Stimulated activated naive CD8-positive, alpha-beta T cell treated with anti-CD3 and anti-CD28 coated beads, Interleukin-15, Interleukin-2, amounts not matched to agents 100 U/mL and 50 U/mL, for 24 hours (primary cell): ENCODE measurements at regions not wholly inside any gene's neighbourhood (a gene's known extent, or its start where the extent isn't known, plus 50 kb on each side); places are given as distances from the start of the nearest gene placed in this dataset.
"Not testable (repeated sequence)": the region's sequence is repeated elsewhere in the genome, so short reads cannot be mapped to it uniquely, and the experiment has no call there.

Source experiments
- ATAC-seq: fragments of 150-1000 bp; cut with Tn5 transposase; one replicate; pipeline ENCODE4 v1.10.0; 2021
- DNase-seq: peaks from one replicate; pipeline ENCODE4 v3.0.0; 2021

DNA sequence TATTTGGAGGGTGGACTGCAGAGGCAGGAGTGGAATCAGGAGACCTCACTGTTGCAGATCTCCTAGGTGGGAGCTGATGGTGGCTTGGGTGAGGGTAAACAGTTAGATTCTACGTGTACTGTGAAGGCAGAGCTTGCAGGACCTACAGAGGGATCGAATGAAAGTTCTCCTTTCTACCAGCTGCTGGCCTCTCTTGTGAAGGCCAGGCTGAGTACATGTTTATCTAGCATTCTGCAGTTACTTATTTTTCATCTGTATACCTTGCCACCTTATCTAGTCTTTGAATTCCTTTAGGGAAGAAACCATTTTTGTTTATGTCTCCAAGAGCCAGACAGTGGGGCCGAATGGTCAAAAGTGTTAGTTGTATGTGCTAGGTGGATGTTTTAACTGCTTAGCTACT is 57.6 kb downstream of the PTTG1 start:
- ATAC-seq (no peak), DNase-seq (no peak)

DNA sequence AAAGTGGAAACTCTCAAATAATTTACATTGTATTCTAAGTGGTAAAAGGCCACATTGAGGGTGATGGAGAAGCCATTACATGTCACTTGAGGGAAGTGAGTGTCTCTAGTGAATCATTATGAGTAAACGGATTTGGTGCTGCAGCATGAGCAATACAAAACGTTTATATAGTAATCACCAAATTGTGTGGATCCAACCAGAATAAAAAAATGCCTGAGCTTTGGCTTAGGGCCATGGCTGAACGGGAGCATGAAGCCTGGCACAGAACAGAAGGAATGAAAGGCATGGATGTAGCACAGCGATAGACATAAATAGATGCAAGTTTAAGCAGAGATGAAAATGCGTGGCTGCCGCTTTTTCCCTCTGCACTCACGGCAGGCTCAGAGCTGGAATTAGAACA is 58.3 kb downstream of the PTTG1 start:
- DNase-seq, result no peak
- no peak for ATAC-seq

DNA sequence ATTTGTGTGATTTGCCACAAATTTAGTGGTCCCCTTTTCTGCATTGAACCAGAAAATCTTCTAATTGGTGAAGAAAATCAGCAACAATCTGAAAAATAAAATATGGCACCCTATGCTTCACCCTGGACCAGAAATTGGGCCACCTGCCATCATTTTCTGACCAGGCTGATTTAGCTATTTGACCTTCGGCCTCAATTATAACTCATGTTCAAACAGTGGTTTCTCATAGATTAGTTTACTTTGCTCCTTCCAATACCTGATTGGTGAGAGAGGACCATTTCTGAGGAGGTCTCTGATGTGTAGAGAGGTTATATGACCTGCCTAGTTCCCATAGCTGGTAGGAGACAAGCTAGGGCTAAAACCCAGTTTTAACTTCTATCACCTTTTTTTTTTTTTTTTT is 59.0 kb downstream of the PTTG1 start:
- DNase-seq (no peak), ATAC-seq (no peak)

DNA sequence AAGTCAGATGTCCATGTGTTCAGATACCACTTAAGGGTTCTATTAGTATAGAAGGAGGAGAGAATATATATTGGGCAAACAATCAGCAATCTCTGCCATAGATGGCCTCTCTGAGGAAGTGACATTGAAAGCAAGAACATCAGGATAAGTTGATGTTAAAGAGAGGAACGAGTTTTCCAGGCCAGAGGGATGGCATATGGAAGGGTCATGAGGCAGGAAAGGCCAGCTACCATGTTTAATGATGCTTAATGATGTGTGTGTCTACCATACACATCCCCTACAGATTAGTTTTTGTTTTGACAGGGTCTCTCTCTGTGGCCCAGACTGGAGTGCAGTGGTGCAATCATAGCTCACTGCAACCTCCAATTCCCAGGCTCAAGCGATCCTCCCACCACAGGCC is 63.0 kb downstream of the PTTG1 start:
- no peak for DNase-seq
- no peak for ATAC-seq

DNA sequence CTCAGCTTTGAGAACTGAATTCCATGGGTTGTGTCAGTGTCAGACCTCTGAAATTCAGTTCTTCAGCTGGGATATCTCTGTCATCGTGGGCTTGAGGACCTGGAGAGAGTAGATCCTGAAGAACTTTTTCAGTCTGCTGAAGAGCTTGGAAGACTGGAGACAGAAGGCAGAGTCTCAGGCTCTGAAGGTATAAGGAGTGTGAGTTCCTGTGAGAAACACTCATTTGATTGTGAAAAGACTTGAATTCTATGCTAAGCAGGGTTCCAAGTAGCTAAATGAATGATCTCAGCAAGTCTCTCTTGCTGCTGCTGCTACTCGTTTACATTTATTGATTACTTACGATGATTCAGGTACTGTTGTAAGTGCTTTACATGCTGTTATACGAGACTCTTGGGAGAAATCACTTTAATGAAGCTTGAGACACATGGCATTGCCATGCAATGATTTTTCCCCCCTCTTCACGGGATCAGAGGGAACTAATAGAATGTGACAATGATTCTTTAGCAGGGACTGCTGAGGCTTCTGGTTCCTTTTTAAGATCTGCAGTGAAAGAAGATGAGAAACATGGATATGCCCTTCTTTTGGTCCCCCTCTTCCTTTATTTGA is 63.8 kb downstream of the PTTG1 start:
- no peak for DNase-seq
- no peak for ATAC-seq

DNA sequence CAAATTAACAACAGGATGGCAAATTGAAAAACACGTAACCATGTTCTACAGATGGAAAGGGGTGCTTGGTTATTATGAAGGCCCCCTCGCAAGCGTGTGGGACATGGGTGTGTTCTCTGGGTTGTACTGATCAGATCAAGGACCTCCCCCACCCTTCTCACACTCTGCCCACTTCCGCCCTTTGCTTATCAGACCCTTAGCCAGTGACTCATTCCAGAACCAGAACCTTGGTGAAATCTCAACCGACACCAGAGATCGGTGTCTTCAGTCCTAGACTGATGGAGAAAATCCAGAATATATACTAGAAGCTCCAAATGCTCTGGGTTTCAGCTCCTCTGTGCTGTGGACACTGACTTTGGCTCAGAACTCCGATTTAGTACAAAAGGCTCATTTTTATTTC is 64.9 kb downstream of the PTTG1 start:
- ATAC-seq (peak; percentile 83), DNase-seq (no peak)

DNA sequence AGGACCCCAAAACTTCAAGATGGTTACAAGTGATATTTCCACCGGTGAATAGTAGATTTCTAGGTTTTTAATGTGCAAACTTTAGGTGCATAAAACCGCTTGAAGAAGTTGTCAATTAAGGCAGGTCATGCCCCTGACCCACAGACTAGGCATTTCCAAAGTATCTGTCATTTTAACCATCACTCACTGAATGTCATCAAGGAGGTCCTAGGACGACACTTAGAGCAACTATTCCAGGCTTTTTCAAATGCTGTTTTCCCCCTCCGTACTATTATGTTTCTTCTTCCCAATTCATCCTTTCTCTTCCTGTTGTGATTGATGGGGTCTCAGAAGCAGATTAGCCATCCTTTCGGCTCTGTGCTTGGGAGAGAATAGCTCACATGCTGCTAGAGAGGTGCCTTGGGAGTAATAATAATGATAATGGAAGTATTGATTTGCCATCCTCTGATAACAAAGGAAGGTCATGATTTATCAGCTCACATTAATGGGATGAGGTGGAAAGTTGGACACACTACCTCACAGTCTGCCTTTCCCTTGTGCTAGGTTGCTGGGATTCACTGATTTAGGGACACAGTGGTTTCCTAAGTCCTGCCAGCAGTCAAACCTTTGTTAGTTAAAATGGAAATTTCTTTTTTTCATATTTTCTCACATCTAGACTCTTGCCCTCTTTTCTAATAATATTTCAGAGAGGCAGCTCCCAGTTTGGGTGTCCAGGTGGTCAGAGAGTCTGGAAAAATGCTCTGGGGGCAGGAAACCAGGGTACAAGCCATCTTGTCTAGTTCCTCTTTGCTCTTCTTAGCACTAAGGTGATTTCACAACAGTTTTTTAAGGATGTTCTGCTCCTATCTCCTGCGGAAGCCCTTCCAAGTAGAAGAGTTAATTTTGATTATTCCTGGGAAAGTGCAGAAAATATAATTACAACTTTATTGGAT is 67.0 kb downstream of the PTTG1 start:
- DNase-seq, result no peak
- ATAC-seq, result no peak

DNA sequence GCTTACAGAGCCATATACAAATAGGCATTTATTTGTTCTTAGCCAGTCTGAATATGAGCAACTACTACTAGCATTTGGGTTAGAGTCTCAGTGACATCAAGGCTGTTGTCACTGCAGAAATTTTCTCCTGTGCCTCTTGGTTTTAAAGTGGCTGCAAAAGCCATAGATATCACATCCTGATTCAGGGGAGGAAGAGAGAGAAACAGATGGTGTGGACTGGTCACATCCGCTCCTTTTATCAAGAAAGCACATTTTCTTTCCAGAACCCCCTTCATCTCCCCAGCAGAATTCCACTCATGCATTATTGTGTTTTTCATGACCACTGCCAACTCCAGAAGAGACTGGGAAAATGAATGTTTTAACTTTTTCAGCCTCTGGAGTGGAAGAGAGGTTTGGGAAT is 69.8 kb downstream of the PTTG1 start:
- no peak for ATAC-seq
- no peak for DNase-seq

DNA sequence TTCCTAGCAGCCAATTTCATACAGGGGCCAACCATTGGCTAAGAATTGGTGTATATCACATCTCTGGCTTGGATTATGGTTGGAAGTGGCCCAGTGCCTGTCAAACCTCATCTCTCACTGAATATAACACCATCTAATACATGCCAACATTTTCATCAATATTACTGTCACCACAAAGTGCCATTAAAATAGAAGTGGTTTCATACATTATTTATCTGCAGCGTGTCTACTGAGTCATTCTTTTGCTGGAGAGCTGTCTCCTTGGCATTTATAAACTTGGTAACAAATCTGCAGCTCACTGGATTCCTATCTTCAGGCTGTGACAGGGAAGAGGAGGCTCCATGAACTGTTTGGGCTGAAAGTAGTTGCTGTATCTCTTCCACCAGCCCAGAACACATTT is 70.9 kb downstream of the PTTG1 start:
- DNase-seq (no peak), ATAC-seq (no peak)

DNA sequence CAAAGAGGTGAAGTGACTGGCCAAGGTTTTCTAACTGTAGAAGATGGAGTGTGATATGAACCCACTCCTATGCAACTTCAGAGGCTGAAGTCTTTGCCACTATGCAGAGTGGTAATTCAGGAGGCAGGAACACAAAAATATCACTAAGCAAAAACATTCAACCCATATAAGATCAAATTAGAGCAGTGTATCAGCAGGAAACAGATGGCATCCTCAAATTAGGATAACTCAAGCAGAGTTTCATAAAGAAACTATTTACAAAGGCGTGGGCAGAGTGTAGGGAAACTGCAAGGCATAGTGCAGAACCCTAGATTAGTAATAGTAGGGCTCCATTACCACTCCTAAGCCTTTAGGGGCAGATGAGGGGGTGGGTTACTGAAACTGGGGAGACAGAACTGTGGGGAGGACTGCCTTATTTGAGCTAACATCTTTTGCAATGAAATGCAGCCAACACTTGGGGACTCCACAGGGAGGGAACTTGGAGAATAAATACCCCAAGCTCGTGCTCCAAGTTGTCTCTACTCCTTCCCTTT is 72.2 kb downstream of the PTTG1 start:
- peak; percentile 53 for ATAC-seq

DNA sequence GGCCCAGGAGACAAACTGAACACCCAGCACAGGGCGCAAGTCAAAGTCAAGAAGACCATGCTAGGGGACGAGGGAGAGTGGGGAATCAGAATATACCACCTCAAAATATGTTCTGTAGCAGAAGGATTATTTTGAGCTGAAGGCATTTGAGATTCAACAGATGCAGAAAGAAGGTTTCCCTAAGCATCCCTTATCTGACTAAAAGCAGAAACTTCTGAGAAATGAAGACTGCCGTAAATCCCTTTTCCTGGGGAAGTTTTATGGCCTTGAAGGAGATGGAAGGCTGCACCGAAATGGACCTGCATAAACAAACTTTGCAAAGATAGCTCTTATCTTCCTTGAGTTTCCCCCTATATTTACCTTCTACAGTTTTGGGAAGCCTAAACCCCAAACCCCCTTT is 72.8 kb downstream of the PTTG1 start:
- no peak for ATAC-seq
- no peak for DNase-seq

More for the DNA sequence above, 72.2 kb downstream of the PTTG1 start:
- DNase-seq, result no peak

DNA sequence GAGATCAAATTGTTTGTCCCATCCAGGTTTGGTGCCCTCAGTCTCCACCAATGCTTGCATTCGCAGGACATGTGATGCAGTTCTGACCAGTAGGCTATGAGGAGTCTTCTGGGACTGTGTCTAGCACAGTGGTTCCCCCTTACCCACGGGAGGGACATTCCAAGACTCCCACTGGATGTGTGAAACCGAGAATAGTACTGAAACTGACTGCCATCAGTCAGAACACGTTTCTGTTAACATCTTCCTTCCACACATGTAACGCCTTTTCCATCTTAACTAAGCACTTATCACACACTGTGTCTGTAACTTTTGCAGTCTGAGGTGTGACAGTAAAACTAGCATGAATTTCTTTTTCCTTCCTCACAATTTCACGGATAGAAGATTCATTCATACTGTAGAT is 74.7 kb downstream of the PTTG1 start:
- DNase-seq (peak; percentile 35), ATAC-seq (peak; percentile 75)

DNA sequence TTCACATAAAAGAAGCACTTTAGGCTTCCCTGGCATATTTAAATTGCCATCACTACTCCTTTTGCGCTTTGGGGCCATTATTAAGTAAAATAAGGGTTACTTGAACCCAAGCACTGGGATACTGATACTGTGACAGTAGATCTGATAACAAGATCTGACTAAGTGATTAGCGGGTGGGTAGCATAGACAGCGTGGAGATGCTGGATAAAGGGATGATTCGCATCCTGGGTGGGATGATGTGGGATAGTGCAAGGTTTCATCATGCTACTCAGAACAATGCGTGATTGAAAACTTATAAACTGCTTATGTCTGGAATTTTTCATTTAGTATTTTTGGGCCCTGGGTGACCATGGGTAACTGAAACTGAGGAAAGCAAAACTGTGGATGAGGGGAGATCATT is 75.1 kb downstream of the PTTG1 start:
- DNase-seq (peak; percentile 21), ATAC-seq (peak; percentile 79)

DNA sequence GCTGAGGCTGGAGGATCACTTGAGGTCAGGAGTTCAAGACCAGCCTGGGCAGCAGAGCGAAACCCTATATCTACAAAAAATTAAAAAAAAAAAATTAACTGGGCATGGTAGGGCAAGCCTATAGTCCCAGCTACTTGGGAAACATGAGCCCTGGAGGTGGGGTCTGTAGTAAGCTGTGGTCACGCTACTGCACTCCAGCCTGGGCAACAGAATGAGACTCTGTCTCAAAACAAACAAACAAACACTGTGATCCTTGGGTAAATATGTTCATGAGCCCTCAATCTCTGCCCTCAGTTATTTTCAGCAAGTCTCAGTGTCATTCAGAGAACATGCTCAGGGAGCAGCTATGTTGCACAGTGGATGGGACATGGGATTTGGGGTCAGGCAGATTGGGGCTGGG is 76.2 kb downstream of the PTTG1 start:
- DNase-seq (no peak), ATAC-seq (no peak)

DNA sequence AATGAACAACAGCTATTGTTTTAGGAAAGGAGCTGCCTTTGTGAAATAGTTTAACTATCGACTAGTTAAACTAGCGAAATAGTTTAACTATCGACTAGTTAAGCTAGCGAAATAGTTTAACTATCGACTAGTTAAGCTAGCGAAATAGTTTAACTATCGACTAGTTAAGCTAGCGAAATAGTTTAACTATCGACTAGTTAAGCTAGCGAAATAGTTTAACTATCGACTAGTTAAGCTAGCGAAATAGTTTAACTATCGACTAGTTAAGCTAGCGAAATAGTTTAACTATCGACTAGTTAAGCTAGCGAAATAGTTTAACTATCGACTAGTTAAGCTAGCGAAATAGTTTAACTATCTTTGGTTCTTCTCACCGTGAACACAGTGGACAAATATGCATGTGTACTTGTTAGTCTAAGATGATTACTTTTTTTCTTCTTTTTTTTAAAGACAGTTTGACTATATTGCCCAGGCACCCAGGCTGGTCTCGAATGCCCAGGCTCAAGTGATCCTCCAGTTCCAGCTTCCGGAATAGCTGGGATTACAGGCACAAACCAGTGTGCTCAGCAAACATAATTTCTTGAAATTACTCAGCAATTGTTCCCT is 76.9 kb downstream of the PTTG1 start:
- ATAC-seq, DNase-seq: not testable (repeated sequence)

DNA sequence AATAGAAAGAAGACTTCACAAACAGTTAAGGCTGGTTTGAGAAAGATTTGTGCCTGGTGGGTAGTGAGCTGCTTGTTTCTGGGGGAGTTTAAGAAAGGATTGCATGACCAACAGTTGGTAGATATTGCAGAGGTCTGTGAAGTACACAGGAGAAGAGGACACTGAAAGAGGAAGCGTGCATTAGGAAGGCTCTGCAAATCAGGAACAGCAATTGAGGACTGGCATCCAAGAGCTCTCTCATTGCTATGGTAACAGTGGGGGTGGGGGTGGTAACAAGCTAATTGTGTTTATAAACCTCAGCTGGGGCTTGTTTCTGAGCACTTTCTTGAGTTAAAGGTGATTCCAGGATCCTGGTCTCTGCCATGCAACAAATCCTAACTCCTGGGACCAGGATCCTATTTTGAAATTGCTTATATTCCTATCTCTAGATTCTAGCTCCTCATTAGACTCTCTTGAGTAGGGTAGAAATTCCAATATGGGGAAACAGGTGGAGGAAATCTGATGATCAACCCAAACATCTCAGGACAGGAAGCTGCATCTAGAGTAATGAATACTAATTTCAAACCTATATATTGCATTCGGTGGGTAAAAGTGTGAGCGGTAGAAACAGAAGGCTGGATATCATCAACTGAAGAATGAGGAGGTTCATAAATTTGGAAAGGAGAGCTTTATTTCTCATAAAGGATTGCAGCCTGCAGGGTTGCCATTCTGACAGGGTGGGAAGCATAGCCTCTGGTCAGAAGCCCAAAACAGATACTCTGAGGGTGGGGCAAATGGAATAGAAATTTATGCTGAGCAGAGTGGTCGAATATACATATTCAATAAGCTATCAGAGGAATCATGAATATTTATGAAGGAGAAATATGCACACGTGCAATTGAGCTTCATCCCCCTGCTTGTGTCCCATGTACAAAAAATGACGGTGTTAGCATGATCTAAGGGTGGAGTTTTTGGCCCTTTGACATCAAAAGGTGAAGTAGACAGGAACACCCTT is 79.4 kb downstream of the PTTG1 start:
- DNase-seq (no peak), ATAC-seq (no peak)

DNA sequence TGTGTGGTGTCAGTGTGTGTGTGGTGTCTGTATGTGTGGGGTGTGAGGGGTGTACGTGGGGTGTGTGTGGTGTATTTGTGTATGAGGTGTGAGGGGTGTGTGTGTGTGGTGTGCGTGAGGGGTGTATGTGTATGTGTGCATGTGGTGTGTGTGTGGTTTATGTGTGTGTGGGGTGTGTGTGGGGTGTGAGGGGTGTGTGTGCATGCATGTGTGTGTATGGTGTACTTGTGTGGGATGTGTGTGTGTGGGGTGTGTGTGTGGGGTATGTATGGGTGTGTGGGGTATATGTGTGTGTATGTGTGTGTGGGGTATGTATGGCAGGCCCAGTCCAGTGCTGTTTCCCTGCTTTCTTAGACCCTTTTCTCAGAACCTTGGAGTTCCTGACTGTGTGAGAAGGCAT is 83.3 kb downstream of the PTTG1 start:
- ATAC-seq, result no peak
- DNase-seq, result no peak

DNA sequence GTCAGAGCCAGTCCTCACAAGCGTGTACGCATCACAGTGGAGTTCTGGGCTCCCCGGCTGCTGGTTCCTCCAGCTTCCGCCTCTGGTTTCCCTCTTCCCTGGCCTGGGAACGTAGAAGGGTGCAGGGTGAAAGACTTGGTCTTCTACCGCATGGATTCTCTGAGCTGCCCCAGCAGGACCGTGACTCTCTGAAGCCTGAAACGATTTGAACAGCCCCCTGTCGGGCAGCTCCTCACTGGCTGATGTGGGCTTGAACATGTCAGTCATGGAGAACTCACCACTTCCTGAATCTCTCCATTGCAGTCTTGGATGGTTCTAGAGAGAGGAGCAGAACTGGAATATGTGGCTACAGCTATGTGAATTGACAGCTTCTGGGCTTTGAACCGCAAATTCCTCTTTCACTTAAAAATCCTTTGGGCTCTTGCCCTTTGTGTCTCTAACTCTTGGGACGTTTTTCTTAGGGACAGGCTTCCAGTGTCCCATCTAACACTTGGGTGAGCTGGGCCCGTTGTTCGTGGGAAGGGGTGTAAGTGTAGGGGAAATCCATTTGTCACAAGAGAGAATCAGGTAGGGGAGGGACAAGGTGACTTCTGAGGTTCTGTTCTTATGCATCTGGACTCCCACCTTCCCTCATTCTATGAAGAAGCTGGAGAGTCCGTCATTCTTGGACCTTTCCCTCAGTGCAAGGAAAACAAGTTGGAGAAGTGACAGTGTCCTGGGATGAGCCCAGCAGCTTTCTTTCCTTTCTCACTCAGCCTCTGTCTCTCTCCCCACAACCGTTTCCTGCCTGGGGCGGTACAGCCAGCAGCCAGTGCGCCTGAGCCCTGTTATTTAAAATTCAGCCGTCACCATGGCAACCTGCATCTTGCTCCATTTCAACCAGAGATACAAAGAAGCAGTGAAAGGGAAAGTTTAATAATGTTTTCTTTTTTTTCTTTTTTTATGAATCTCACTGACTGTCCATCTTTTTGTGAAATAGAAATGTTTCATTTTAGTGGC is 84.7 kb downstream of the PTTG1 start:
- DNase-seq, result peak; percentile 75

DNA sequence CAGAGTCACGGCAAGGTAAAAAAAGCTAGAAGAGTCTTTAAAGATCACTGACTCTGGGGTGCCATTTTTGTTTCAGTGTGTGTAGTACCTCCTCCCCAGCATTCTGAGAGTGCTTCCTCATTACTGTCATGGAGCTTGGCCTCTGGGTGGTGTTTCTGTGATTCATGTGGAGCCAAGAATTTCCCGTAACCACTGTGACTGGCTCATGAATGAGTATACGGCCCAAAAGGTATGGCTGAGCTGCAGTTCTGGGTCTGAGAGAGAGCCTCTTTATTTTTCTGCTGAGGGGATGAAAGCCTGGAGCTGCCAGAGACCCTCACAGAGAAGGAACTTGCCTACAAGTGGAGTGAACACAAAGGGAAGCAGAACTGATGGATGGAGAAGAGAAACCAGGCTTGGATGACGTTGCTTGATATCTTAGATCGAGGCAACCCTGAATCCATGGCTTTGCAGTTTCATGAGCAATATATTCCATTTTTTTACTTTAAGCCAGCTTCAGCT is 85.6 kb downstream of the PTTG1 start:
- DNase-seq, result peak; percentile 41
- ATAC-seq, result peak; percentile 78

More for the DNA sequence above, 84.7 kb downstream of the PTTG1 start:
- ATAC-seq, result peak; percentile 69

DNA sequence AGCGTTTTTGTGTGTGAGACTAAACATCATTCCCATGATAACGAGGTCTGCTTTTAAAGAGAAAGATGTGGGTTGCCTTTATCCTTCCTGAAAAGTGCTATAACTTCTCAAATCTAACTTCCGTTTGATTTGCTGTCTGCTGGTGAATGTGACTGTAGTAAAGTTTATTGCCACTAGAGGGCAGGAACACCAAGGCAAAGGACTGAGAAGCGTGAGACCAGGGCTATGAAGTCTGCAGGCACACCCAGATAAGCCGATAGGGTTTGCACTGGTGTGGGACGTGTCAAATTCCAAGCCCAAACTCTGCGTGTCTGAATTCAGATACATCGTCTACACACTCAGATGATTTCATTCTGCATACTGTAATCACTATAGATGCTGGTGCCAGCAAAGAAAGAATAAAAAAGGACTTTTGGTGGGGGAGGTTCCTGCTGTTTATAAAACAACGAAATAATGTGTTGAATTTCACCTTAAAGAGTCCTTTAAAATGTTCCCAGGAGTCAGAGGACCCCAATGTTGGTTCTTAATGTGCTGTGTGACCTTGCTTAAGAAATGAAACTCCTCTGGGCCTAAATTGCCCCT is 87.2 kb downstream of the PTTG1 start:
- ATAC-seq (peak; percentile 68), DNase-seq (peak; percentile 48)
